Activated CD4-positive, alpha-beta T cell treated with anti-CD3 and anti-CD28 coated beads, Interleukin-2, Interleukin-6, amounts not matched to agents 100 ng/mL and 50 ng/mL, durations not matched to agents 16 hours and 8 hours (primary cell): ENCODE measurements at regions not wholly inside any gene's neighbourhood (a gene's known extent, or its start where the extent isn't known, plus 50 kb on each side); places are given as distances from the start of the nearest gene placed in this dataset.

Experiments used
- DNase-seq: peaks from one replicate; pipeline ENCODE4 v3.0.0-alpha.2; 2020

GRCh38 chr5:135234242-135234641 is 164.8 kb downstream of the MACROH2A1 start:
- no peak for DNase-seq

DNA sequence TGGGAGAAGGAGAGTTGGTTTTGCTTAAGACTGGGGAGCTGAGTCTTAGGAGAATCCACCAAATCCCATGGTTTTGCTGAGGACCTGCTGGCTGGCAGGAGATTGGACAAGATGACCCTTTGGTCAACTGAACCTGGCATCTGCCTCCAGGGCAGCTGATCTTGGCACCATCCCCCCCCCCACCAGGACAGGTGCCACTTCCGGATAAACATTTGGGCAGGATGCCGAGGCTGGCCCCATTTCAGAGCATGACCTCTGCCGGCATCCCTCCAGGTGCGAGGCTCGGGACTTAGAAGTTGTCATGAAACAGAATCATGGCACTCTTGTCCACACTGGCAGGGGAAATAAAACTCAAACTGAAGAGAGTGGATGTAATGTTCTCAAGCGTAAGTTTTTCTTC is 165.6 kb downstream of the MACROH2A1 start:
- no peak for DNase-seq

DNA sequence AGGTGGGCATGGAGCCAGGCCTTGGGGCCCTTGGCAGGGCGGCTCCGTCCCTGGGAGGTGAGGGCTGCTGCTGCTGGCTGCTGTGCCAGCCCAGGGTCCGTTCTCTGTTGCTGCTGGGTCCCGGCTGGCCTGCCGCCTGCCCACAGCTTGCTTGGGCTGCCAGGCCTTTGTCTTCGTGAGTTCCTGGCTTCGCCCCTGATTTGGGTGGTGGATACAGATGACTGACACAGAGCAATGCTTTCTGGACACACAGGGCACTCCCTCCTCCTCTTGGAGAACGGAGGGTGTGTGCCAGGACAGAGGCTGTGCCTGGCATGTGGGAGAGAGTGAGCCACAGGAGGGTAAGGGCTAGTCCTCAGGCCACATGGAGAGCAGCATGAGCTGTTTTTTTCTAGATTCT is 166.1 kb downstream of the MACROH2A1 start:
- DNase-seq: no peak

- no peak for DNase-seq
Measured at GRCh38 chr5:135231289-135231688, 167.7 kb downstream of the MACROH2A1 start.

- peak; percentile 32 for DNase-seq
Measured at GRCh38 chr5:135230251-135230925, 168.6 kb downstream of the MACROH2A1 start.

GRCh38 chr5:135229679-135230132 is 169.3 kb downstream of the MACROH2A1 start:
- DNase-seq: no peak

DNA sequence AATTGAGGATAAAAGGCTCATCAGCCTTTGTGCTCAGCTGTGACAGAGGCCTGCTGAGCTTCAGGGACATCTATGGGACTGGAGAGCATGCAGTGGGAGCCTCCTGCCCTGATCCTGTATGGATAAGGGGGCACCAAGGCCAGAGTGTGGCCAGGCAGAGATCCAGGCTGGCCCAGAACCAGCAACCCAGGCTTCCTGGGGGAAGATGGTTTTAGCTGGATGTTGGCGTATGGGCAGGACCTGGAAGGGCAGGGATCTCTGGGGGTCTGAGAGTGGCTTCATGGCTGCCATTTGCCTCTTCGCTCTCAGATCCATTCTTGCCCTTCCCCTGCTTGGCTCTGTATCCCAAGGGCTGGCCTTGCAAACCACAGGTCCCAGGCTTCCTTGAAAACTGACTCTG is 169.9 kb downstream of the MACROH2A1 start:
- DNase-seq: no peak

- no peak for DNase-seq
Measured at GRCh38 chr5:135228222-135228621, 170.8 kb downstream of the MACROH2A1 start.

DNA sequence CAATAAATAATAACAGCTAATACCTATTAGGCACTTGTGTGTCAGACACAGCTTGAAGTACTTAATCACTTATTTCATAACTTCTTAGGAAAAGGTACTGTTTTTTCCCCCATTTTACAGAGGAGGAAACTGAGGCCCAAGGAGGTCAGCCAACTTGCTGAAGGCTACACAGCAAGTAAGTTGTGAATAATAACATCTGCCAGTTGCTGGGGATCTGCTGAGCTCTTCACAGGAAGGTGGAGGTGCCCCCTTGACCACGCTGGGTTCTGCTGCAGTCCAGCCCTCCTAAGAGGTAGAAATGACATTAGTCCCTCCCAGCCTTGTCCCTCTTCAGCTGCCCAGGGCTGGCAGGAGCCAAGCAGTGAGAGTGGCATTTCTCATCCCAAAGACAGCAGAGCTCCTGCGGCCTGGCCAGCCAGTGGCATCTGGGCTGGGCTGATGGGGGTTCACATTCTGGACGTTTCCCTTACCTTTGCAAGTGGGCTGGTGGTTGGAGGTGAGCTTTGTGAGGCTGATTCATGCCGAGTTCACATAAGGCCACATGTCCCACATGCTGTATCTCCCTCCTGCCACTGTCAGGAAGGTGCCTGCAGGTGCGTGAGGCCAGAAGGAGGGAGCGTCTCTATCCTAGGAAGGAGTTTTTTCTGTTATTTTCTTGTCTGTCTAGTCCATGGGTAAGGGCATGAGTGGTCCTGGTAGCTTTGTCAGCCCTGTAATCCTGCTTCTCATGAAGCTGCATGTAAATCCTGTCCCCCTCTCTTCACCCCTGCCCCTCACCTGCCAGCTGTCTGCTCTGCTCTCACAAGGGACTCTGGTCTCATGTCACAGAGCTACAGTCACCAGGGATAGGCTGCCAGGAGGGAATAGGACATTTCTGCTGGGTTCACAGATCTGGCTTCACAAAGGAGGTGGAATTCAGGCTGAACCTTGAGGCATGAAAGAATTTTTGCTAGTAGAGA is 171.7 kb downstream of the MACROH2A1 start:
- no peak for DNase-seq

DNA sequence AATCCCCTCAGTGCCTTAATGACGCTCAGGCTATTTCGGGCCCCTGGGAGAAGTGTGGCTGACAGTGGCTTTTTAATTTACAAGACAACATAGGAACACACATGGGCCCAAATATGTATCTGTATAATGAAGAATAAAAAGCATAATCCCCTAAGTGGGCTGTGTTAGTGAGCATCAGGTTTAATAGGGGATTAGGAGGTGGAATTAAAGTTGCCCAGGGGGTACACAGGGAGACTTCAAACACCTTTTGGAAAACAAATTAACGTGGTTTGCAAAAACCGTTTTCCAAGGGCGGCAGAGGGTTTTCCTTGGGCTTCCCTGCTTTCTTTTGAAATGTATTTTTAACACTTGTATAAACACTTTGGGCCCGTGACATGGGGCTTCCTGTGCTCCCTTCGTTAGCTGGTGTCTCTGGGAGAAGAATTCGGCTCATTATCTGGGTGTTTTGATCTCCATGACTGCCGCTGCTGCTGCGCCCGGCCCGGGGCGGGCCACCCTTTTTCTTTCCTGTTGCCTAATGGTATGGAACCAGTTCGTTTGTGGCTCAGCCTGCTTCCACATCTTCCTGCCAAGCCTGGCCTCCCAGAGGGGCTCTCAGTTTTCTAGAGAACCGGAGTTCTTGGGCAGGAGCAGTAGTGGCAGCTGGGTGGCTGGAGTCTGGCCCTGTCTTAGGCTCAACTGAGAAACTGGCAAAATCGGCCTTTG is 173.0 kb downstream of the MACROH2A1 start:
- no peak for DNase-seq

- no peak for DNase-seq
Measured at GRCh38 chr5:135223891-135224625, 175.0 kb downstream of the MACROH2A1 start.

GRCh38 chr5:135223404-135223803 is 175.6 kb downstream of the MACROH2A1 start:
- no peak for DNase-seq

GRCh38 chr5:135222771-135223170 is 176.3 kb downstream of the MACROH2A1 start:
- no peak for DNase-seq

DNA sequence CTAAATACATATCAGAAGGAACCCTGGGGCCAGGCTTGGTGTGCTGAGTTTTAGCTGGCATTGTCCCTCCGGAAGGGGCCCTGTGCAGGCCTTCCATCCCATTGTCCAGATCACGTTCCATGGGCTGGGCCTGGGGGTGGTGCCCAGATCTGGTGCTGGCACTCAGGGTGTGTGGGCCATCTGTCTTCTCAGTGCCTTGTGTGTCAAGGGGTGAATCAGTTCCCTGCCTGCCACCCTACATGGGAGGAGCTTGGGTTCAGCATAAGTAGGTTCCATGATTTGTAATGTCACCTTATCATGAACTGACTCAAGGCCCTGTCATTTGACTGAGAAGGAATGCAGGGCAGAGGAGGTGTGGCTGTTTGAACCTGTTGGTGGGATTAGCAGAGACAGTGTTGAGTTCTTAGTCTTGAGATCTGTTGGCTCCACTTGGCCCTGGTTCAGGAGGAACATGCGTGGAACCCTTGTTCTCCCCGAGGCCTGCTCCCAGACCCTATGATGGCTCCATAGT is 176.8 kb downstream of the MACROH2A1 start:
- no peak for DNase-seq

- DNase-seq: no peak
Measured at GRCh38 chr5:135221696-135222095, 177.3 kb downstream of the MACROH2A1 start.

GRCh38 chr5:135221187-135221473 is 177.9 kb downstream of the MACROH2A1 start:
- DNase-seq: no peak

DNA sequence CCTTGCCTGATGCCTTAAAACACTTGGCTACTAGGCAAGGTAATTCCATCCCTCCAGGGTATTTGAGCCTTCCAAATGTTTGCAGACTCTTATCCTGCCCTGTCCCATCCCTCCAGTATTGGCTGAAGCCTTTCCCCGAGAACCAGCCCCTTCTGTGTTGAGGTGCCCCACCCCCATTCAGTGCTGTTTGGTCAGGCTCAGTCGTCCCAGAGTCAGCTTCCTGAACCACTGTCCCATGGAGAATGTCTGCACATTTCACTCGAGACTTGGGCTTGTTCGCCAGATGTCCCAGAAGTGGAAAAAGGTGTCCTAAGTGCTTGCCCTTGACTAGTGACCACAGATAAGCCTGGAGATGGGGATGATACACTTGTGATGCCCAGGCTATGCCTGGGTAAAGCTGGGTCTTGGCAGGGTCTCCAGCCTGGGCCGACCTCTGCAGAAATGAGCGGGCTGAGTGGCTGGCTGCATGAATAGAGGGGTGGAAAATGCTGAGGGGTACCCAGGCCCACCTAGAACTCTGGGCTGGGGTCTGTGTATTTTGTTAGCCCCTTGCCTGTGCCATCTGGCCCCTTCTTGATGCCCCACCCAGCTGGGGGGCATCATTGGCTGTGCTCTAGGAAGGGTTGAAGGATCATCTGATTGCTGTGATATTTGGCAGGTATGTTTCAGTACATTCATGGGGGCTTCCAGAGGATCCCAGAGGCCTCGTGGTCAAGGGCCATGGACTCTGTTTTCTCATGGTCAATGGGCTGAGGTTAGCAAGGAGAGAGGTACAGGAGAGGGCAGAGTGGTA is 178.4 kb downstream of the MACROH2A1 start:
- DNase-seq: no peak

DNA sequence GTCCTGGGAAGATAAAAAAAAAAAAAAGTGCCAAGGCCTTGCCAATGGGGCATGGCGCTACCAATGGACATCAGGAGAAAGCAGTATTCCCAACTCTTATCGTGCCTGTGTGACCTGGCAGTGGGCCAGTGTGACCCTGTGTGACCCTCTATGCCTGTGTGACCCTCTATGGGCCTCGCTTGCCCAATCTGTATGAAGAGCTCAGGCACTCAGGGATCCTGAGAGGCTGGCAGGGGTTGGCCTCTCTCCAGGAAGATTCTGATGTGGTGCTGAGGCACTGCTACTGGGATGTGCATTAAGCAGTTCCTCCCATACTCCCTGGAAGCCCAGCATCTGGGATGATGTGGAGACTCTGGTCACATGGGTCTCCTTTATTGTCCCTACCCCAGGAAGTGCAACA is 179.2 kb downstream of the MACROH2A1 start:
- DNase-seq: no peak

- no peak for DNase-seq
Measured at GRCh38 chr5:135218790-135219568, 180.1 kb downstream of the MACROH2A1 start.

DNA sequence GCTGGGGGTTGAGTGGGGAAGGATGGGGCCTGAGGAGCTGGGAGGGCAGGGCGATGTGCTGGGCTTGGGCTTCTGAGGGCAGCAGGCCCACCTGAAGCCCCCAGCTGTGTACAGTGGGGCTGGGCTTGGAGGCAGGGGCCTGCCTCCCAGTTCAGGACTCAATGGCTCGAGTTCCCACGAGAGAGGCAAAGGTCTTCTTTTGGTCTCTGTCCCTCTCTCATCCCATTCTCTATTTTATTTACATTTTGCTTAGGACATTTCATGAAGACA is 180.6 kb downstream of the MACROH2A1 start:
- DNase-seq: no peak
